Duodenal mucosa (tissue), 2 donors: ENCODE measurements at regions not wholly inside any gene's neighbourhood (a gene's known extent, or its start where the extent isn't known, plus 50 kb on each side); places are given as distances from the start of the nearest gene placed in this dataset.
"Not testable (repeated sequence)": the region's sequence is repeated elsewhere in the genome, so short reads cannot be mapped to it uniquely, and the experiment has no call there.

Source experiments
- H3K27ac ChIP-seq: one replicate; pipeline ENCODE4 v1.7.0; 2013; ENCODE audit warnings: low read depth, low read length
- H3K27me3 ChIP-seq, 2 donors: one replicate each; pipeline ENCODE4 v1.7.0; 2013; ENCODE audit warnings: low read length in 2 of 2, control low read depth in 1 of 2; ENCODE audit not compliant: insufficient read depth in 2 of 2, control insufficient read depth in 1 of 2
- H3K36me3 ChIP-seq, 2 donors: one replicate each; pipeline ENCODE4 v1.7.0; 2013; ENCODE audit warnings: low read length in 2 of 2, control low read depth in 1 of 2; ENCODE audit not compliant: insufficient read depth in 2 of 2, control insufficient read depth in 1 of 2
- H3K4me1 ChIP-seq, 2 donors: one replicate each; pipeline ENCODE4 v1.7.0; 2013; ENCODE audit warnings: low read length in 2 of 2, control low read depth in 1 of 2; ENCODE audit not compliant: insufficient read depth in 2 of 2, control insufficient read depth in 1 of 2
- H3K4me3 ChIP-seq, 2 donors: one replicate each; pipeline ENCODE4 v1.7.0; 2013; ENCODE audit warnings: low read length in 2 of 2, low read depth in 1 of 2
- H3K9ac ChIP-seq, 2 donors: one replicate each; pipeline ENCODE4 v1.7.0; 2013; ENCODE audit warnings: low read length in 2 of 2, low read depth in 1 of 2
- H3K9me3 ChIP-seq, 2 donors: one replicate each; pipeline ENCODE4 v1.7.0; 2013; ENCODE audit warnings: low read length in 2 of 2, control low read depth in 1 of 2; ENCODE audit not compliant: control insufficient read depth in 1 of 2

DNA sequence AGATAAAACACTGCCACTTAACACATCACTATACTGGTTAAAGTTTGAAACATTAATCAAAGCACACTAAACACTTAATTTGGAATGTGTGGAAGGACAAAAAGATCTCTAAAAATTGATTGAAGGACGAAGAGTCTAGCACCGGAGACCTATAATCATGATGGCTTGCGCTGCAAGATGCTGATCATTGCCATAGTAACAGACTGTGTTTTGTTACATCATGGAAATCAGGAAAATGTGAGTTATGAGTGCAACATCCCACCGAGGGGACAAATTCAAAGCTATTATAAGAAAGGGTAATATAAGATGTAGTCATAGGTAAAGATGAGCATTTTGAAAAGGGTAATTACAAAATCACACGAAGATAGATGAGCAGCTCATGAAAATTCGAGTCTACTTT is 278.8 kb upstream of the CTNND2 start:
- Histone ChIP-seq H3K4me3 (no peak overlapping the region), H3K27ac (no peak overlapping the region), H3K9ac (no peak overlapping the region), H3K27me3 (no peaks in the 10 kb centered on the region), H3K36me3 (no peaks in the 10 kb centered on the region), H3K9me3 (peaks cover 0 to 9% of the 10 kb centered on the region in 2 donors), H3K4me1 (no peaks in the 10 kb centered on the region)

- Histone ChIP-seq H3K9ac (no peak overlapping the region), H3K4me3 (no peak overlapping the region), H3K9me3 (peaks cover 0 to 2% of the 10 kb centered on the region in 2 donors), H3K27me3 (no peaks in the 10 kb centered on the region), H3K4me1 (no peaks in the 10 kb centered on the region), H3K36me3 (no peaks in the 10 kb centered on the region), H3K27ac (no peak overlapping the region)
Observed at GRCh38 chr5:12177851-12178250, 273.6 kb upstream of the CTNND2 start.

DNA sequence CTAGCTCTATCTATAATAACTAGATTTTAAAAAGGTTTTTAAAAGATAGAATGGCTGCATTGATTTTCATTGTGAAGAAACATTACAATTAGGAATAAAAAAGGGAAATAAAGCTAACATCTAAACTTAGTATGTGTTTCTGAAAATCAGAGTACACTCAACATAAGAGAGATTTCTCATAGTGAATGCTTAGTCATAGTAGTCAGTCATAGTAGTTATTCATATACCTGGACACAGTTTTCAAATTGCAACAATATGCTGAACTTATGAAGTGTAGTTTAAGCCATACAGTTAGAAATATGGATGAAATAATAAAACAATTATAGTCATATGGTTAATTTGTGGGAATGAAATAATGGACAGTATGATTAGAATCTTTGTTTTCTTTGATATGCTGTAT is 273.0 kb upstream of the CTNND2 start:
- H3K36me3 ChIP-seq = no peaks in the 10 kb centered on the region
- no peaks in the 10 kb centered on the region for H3K4me1 ChIP-seq
- H3K9me3 ChIP-seq = no peaks in the 10 kb centered on the region
- no peak overlapping the region for H3K4me3 ChIP-seq
- no peak overlapping the region for H3K9ac ChIP-seq
- H3K27me3 ChIP-seq = no peaks in the 10 kb centered on the region
- no peak overlapping the region for H3K27ac ChIP-seq

DNA sequence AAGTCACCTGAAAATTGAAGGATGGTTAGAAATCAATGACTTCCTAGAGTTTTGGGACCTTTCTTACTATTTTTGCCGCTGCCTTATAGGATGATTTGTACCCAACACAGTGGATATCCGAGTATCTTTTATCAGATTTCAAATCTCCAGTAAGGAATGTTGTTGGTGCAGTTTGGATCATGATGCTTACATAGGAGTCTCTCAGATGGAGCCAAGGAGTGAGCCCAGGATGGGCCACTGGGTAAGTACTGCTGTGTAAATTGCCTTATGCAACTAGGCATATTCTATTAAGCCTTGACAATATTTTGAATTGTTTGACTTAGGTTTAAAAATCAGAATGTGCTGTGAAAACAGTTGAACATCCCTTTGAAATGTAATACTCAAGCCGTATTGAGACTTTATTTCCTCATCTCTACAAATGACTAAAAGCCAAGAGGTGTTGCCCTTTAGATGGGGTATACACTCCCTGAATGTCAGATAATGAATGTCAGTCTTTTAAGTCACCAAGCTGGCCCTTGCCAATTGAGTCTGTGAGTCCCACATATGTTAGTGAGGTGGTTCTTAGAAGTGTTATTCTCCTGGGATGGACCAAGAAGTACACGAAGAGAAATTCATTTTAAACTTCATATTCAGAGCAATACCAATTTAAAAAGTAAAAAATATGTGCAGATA is 271.8 kb upstream of the CTNND2 start:
- H3K27ac ChIP-seq = no peak overlapping the region

GRCh38 chr5:12174734-12175133 is 270.5 kb upstream of the CTNND2 start:
- H3K9ac ChIP-seq = no peak overlapping the region
- H3K9me3 ChIP-seq = no peaks in the 10 kb centered on the region
- no peak overlapping the region for H3K4me3 ChIP-seq
- H3K27me3 ChIP-seq = no peaks in the 10 kb centered on the region
- H3K27ac ChIP-seq = no peak overlapping the region
- H3K36me3 ChIP-seq = no peaks in the 10 kb centered on the region
- no peaks in the 10 kb centered on the region for H3K4me1 ChIP-seq

More for the DNA sequence above, 271.8 kb upstream of the CTNND2 start:
- Histone ChIP-seq H3K4me3 (no peak overlapping the region), H3K9me3 (no peaks in the 10 kb centered on the region), H3K4me1 (no peaks in the 10 kb centered on the region), H3K27me3 (no peaks in the 10 kb centered on the region), H3K9ac (no peak overlapping the region), H3K36me3 (no peaks in the 10 kb centered on the region)

- no peak overlapping the region for H3K27ac ChIP-seq
- no peaks in the 10 kb centered on the region for H3K27me3 ChIP-seq
- no peaks in the 10 kb centered on the region for H3K9me3 ChIP-seq
- no peak overlapping the region for H3K9ac ChIP-seq
- no peaks in the 10 kb centered on the region for H3K4me1 ChIP-seq
- H3K36me3 ChIP-seq = no peaks in the 10 kb centered on the region
- H3K4me3 ChIP-seq = no peak overlapping the region
Observed at GRCh38 chr5:12169536-12169935, 265.3 kb upstream of the CTNND2 start.

GRCh38 chr5:12162863-12163262 is 258.6 kb upstream of the CTNND2 start:
- Histone ChIP-seq H3K4me1 (no peaks in the 10 kb centered on the region), H3K4me3 (no peak overlapping the region), H3K9me3 (peaks cover 0 to 6% of the 10 kb centered on the region in 2 donors), H3K27ac (no peak overlapping the region), H3K9ac (no peak overlapping the region), H3K27me3 (no peaks in the 10 kb centered on the region), H3K36me3 (no peaks in the 10 kb centered on the region)

DNA sequence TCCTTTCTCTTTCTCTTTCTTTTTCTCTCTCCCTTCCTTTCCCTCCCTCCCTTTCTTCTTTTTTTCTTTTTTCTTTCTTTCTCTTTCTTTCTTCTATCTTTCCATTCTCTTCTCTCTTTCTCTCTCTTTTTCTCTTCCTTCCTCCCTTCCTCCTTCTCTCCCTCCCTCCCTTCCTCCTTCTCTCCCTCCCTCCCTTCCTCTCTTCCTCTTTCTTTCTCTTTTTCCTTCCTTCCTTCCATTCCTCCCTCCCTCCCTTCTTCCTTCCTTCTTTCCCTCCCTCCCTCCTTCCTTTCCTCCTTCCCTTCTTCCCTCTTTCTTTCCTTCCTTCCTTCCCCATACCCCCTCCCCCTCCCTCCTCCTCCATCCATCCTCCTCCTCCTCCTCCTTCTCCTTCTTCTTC is 243.3 kb upstream of the CTNND2 start:
- no peaks in the 10 kb centered on the region for H3K36me3 ChIP-seq
- H3K9me3 ChIP-seq = no peaks in the 10 kb centered on the region
- H3K27me3 ChIP-seq = no peaks in the 10 kb centered on the region
- no peak overlapping the region for H3K9ac ChIP-seq
- H3K4me3 ChIP-seq = no peak overlapping the region
- no peaks in the 10 kb centered on the region for H3K4me1 ChIP-seq
- H3K27ac ChIP-seq = no peak overlapping the region

- H3K27me3 ChIP-seq = no peaks in the 10 kb centered on the region
- H3K36me3 ChIP-seq = no peaks in the 10 kb centered on the region
- H3K9me3 ChIP-seq = no peaks in the 10 kb centered on the region
- no peak overlapping the region for H3K4me3 ChIP-seq
- no peak overlapping the region for H3K9ac ChIP-seq
- H3K27ac ChIP-seq = no peak overlapping the region
- H3K4me1 ChIP-seq = no peaks in the 10 kb centered on the region
Observed at GRCh38 chr5:12141496-12141895, 237.2 kb upstream of the CTNND2 start.

DNA sequence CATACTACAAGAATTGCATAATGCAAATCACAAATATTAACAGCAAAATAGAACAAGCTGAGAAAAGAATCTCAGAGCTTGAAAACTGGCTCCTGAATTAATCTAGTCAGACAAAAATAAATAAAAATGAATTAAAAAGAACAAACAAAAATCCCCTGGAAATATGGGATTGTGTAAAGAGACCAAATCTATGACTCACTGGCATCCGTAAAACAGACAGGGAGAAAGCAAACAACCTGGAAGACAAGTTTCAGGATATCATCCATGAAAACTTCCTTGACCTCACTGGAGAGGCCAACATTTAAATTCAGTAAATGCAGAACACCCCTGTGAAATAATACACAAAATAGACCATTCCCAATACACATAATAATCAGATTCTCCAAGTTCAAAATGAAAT is 229.3 kb upstream of the CTNND2 start:
- Histone ChIP-seq H3K27ac (no peak overlapping the region), H3K36me3 (no peaks in the 10 kb centered on the region), H3K4me3 (no peak overlapping the region), H3K9ac (no peak overlapping the region), H3K9me3 (peaks cover 10 to 20% of the 10 kb centered on the region in 2 donors), H3K27me3 (no peaks in the 10 kb centered on the region), H3K4me1 (no peaks in the 10 kb centered on the region)

- not testable (repeated sequence) for H3K4me3 ChIP-seq, H3K9ac ChIP-seq, H3K27ac ChIP-seq, H3K4me1 ChIP-seq, H3K27me3 ChIP-seq, H3K36me3 ChIP-seq
- peaks cover 10 to 20% of the 10 kb centered on the region in 2 donors for H3K9me3 ChIP-seq
Observed at GRCh38 chr5:12131020-12131419, 226.8 kb upstream of the CTNND2 start.
